Neural cell (in vitro differentiated cells): ENCODE measurements at regions not wholly inside any gene's neighbourhood (a gene's known extent, or its start where the extent isn't known, plus 50 kb on each side); places are given as distances from the start of the nearest gene placed in this dataset.

Experiments
- H2AFZ ChIP-seq: fragments of 200-600, 300-800 bp; sonication (generic), shearing (Covaris generic); 2 replicates; pipeline ENCODE4 v1.6.0; 2014; ENCODE audit warnings: low read depth, mild to moderate bottlenecking, antibody characterized with exemption, low read length, moderate library complexity
- H3F3A ChIP-seq: fragments of 200-600 bp; shearing (Covaris generic); 2 replicates; pipeline ENCODE4 v1.6.1; 2016; ENCODE audit warnings: mild to moderate bottlenecking, moderate library complexity, mixed read lengths, antibody characterized with exemption, low read length; ENCODE audit not compliant: insufficient read depth, poor library complexity, severe bottlenecking
- H3K27ac ChIP-seq: fragments of 200-600, 300-800 bp; sonication (generic), shearing (Covaris generic); 2 replicates; pipeline ENCODE4 v1.5.1; 2014; ENCODE audit warnings: mild to moderate bottlenecking, low read length, moderate library complexity
- H3K27me3 ChIP-seq: fragments of 300-800, 200-600 bp; sonication (generic), shearing (Covaris generic); 2 replicates; pipeline ENCODE4 v1.6.0; 2014; ENCODE audit warnings: mild to moderate bottlenecking, low read depth, low read length, moderate library complexity; ENCODE audit not compliant: insufficient read depth
- H3K36me3 ChIP-seq: fragments of 300-800, 200-600 bp; sonication (generic), shearing (Covaris generic); 2 replicates; pipeline ENCODE4 v1.5.1; 2014; ENCODE audit warnings: mild to moderate bottlenecking, antibody characterized with exemption, low read length, moderate library complexity; ENCODE audit not compliant: insufficient read depth
- H3K4me2 ChIP-seq: fragments of 300-800, 200-600 bp; sonication (generic), shearing (Covaris generic); 2 replicates; pipeline ENCODE4 v1.6.0; 2014; ENCODE audit warnings: mild to moderate bottlenecking, low read length
- H3K4me3 ChIP-seq: fragments of 300-800, 200-600 bp; sonication (generic), shearing (Covaris generic); 2 replicates; pipeline ENCODE4 v1.5.1; 2014; ENCODE audit warnings: mild to moderate bottlenecking, low read length, moderate library complexity
- H3K79me2 ChIP-seq: fragments of 200-600 bp; shearing (Covaris generic); replicated peaks from 2 replicates; pipeline ENCODE4 v1.6.0; 2014; ENCODE audit warnings: mild to moderate bottlenecking, low read length, moderate library complexity; ENCODE audit not compliant: insufficient read depth
- H3K9ac ChIP-seq: fragments of 300-800, 200-600 bp; sonication (generic), shearing (Covaris generic); 2 replicates; pipeline ENCODE4 v1.6.1; 2016; ENCODE audit warnings: mild to moderate bottlenecking, low read length, mixed read lengths
- H3K9me2 ChIP-seq: fragments of 200-600 bp; shearing (Covaris generic); 2 replicates; pipeline ENCODE4 v1.6.1; 2016; ENCODE audit warnings: mild to moderate bottlenecking, low read length, mixed read lengths; ENCODE audit not compliant: insufficient read depth
- H3K9me3 ChIP-seq: fragments of 200-600, 300-800 bp; sonication (generic), shearing (Covaris generic); 2 replicates; pipeline ENCODE4 v1.6.1; 2016; ENCODE audit warnings: mild to moderate bottlenecking, mixed run types, low read length, moderate library complexity, mixed read lengths
- H4K20me1 ChIP-seq: fragments of 200-600 bp; shearing (Covaris generic); 2 replicates; pipeline ENCODE4 v1.6.1; 2016; ENCODE audit warnings: mild to moderate bottlenecking, mixed run types; ENCODE audit not compliant: insufficient read depth
- EP300 ChIP-seq: fragments of 450-650 bp; conservative IDR thresholded peaks from 2 replicates; pipeline ENCODE4 v1.6.1; 2014; ENCODE audit warnings: antibody characterized with exemption, mild to moderate bottlenecking, moderate library complexity; ENCODE audit not compliant: poor library complexity, severe bottlenecking
- EZH2 ChIP-seq: fragments of 200-600, 300-800 bp; shearing (Covaris generic), sonication (generic); IDR thresholded peaks from 2 replicates; pipeline ENCODE4 v1.6.1; 2014; ENCODE audit warnings: antibody characterized with exemption, low read length, borderline replicate concordance, mild to moderate bottlenecking; ENCODE audit not compliant: insufficient read depth, poor library complexity, severe bottlenecking
- MXI1 ChIP-seq: fragments of 450-650 bp; conservative IDR thresholded peaks from 2 replicates; pipeline ENCODE4 v1.6.1; 2014; ENCODE audit warnings: antibody characterized with exemption, mild to moderate bottlenecking; ENCODE audit not compliant: poor library complexity, severe bottlenecking
- POLR2AphosphoS5 ChIP-seq: IDR thresholded peaks from 2 replicates; pipeline ENCODE4 v1.6.1; 2012
- RAD21 ChIP-seq: fragments of 450-650 bp; conservative IDR thresholded peaks from 2 replicates; pipeline ENCODE4 v1.6.1; 2014; ENCODE audit warnings: antibody characterized with exemption, mild to moderate bottlenecking, moderate library complexity
- SMC3 ChIP-seq: fragments of 450-650 bp; conservative IDR thresholded peaks from 2 replicates; pipeline ENCODE4 v1.6.1; 2014; ENCODE audit warnings: antibody characterized with exemption, mild to moderate bottlenecking, moderate library complexity; ENCODE audit not compliant: poor library complexity
- TAF1 ChIP-seq: IDR thresholded peaks from 2 replicates; pipeline ENCODE4 v1.6.1; 2012; ENCODE audit warnings: low read depth
- TF ChIP-seq, protein P1 (sequence below): IDR thresholded peaks from 2 replicates; pipeline ENCODE4 v1.6.1; 2012; ENCODE audit warnings: borderline replicate concordance
- TF ChIP-seq, protein P2 (sequence below): fragments of 450-650 bp; IDR thresholded peaks from 2 replicates; pipeline ENCODE4 v1.5.1; 2014; ENCODE audit warnings: antibody characterized with exemption, mild to moderate bottlenecking, moderate library complexity; ENCODE audit not compliant: poor library complexity, severe bottlenecking

DNA sequence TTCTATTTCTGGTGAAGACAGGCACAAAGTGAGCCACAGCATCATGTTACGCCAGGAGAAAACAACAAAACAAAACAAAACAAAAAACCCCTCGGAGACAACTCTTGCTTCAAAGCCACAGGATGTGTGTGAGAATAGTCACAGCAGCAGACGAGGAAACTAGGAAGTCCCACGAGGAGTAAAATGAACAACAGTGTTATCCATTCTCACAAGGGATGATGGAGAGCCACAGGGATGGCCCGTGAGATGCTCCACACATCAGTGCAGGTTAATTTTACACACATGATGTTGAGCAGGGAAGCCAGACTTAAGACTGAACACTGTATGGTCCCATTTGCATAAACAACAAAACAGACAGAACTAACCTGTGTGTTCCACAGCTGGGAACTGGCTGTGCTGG is 128.5 kb upstream of the TMEM18 start:
- Histone ChIP-seq H2AFZ (no peak overlapping the region), H3K4me3 (no peak overlapping the region), H3K27ac (no peak overlapping the region), H3K9me2 (no peaks in the 10 kb centered on the region), H3K4me2 (no peak overlapping the region), H3K9me3 (no peaks in the 10 kb centered on the region), H3F3A (no peaks in the 10 kb centered on the region), H3K27me3 (no peaks in the 10 kb centered on the region), H3K9ac (no peak overlapping the region), H4K20me1 (no peaks in the 10 kb centered on the region), H3K79me2 (no peaks in the 10 kb centered on the region), H3K36me3 (no peaks in the 10 kb centered on the region)
- TF ChIP-seq TAF1: no peak
- TF ChIP-seq, protein P1, sequence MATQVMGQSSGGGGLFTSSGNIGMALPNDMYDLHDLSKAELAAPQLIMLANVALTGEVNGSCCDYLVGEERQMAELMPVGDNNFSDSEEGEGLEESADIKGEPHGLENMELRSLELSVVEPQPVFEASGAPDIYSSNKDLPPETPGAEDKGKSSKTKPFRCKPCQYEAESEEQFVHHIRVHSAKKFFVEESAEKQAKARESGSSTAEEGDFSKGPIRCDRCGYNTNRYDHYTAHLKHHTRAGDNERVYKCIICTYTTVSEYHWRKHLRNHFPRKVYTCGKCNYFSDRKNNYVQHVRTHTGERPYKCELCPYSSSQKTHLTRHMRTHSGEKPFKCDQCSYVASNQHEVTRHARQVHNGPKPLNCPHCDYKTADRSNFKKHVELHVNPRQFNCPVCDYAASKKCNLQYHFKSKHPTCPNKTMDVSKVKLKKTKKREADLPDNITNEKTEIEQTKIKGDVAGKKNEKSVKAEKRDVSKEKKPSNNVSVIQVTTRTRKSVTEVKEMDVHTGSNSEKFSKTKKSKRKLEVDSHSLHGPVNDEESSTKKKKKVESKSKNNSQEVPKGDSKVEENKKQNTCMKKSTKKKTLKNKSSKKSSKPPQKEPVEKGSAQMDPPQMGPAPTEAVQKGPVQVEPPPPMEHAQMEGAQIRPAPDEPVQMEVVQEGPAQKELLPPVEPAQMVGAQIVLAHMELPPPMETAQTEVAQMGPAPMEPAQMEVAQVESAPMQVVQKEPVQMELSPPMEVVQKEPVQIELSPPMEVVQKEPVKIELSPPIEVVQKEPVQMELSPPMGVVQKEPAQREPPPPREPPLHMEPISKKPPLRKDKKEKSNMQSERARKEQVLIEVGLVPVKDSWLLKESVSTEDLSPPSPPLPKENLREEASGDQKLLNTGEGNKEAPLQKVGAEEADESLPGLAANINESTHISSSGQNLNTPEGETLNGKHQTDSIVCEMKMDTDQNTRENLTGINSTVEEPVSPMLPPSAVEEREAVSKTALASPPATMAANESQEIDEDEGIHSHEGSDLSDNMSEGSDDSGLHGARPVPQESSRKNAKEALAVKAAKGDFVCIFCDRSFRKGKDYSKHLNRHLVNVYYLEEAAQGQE: no peak
- TF ChIP-seq POLR2AphosphoS5: no peak
- no peak for TF ChIP-seq SMC3
- TF ChIP-seq EP300: no peak
- TF ChIP-seq MXI1: no peak
- no peak for TF ChIP-seq EZH2
- TF ChIP-seq RAD21: no peak
- TF ChIP-seq, protein P2, sequence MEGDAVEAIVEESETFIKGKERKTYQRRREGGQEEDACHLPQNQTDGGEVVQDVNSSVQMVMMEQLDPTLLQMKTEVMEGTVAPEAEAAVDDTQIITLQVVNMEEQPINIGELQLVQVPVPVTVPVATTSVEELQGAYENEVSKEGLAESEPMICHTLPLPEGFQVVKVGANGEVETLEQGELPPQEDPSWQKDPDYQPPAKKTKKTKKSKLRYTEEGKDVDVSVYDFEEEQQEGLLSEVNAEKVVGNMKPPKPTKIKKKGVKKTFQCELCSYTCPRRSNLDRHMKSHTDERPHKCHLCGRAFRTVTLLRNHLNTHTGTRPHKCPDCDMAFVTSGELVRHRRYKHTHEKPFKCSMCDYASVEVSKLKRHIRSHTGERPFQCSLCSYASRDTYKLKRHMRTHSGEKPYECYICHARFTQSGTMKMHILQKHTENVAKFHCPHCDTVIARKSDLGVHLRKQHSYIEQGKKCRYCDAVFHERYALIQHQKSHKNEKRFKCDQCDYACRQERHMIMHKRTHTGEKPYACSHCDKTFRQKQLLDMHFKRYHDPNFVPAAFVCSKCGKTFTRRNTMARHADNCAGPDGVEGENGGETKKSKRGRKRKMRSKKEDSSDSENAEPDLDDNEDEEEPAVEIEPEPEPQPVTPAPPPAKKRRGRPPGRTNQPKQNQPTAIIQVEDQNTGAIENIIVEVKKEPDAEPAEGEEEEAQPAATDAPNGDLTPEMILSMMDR: no peak

DNA sequence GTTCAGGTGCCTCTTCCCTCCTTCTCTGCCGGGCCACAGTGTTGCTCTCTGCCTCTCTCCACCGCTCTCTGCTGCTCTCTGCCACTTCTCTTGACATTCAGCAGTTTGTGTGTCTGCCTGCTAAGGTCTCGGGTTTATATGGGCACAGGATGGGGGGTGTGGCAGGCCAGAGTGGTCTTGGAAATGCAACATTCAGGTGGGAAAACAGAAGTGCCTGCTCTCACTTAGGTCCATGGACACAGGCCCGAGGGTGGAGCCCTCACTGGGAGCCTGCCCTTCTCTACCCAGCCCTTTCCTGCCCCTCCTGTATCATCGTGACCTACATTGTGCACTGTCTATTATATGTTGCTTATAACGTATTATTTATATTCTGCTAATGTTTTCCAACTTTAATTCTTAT is 120.8 kb upstream of the TMEM18 start:
- no peaks in the 10 kb centered on the region for H3F3A ChIP-seq
- H3K27me3 ChIP-seq: no peaks in the 10 kb centered on the region
- H3K9ac ChIP-seq: no peak overlapping the region
- no peaks in the 10 kb centered on the region for H3K36me3 ChIP-seq
- TF ChIP-seq POLR2AphosphoS5: no peak
- TF ChIP-seq EP300: no peak
- TF ChIP-seq RAD21: no peak
- no peak for TF ChIP-seq SMC3
- TF ChIP-seq MXI1: no peak
- no peak for TF ChIP-seq TAF1
- TF ChIP-seq, protein P1: no peak
- TF ChIP-seq, protein P2: no peak
- TF ChIP-seq EZH2: no peak
- no peak overlapping the region for H2AFZ ChIP-seq
- no peaks in the 10 kb centered on the region for H4K20me1 ChIP-seq
- H3K4me2 ChIP-seq: no peak overlapping the region
- no peaks in the 10 kb centered on the region for H3K9me3 ChIP-seq
- no peak overlapping the region for H3K27ac ChIP-seq
- no peaks in the 10 kb centered on the region for H3K79me2 ChIP-seq
- no peaks in the 10 kb centered on the region for H3K9me2 ChIP-seq
- no peak overlapping the region for H3K4me3 ChIP-seq
